Activated naive CD4-positive, alpha-beta T cell treated with anti-CD3 and anti-CD28 coated beads for 36 hours (primary cell): ENCODE measurements at regions not wholly inside any gene's neighbourhood (a gene's known extent, or its start where the extent isn't known, plus 50 kb on each side); places are given as distances from the start of the nearest gene placed in this dataset.

Experiments used
- CTCF ChIA-PET: fragments of 350-600 bp; sonication (Branson Sonifier 250); formaldehyde crosslinking; loops from one replicate; lab custom pipeline; 2021; ENCODE audit warnings: antibody characterized with exemption; lab: Charles Lee
- DNase-seq: peaks from one replicate; pipeline ENCODE4 v3.0.0-alpha.2; 2020
- H3K27ac Mint-ChIP-seq: one replicate; pipeline ENCODE4 v1.8.0; 2021; ENCODE audit warnings: mild to moderate bottlenecking, mixed read lengths
- H3K27me3 Mint-ChIP-seq: one replicate; pipeline ENCODE4 v1.8.0; 2021; ENCODE audit warnings: low read depth, mixed read lengths
- H3K36me3 Mint-ChIP-seq: one replicate; pipeline ENCODE4 v1.8.0; 2021; ENCODE audit warnings: low read depth, mixed read lengths
- H3K4me1 Mint-ChIP-seq: one replicate; pipeline ENCODE4 v1.8.0; 2021; ENCODE audit warnings: low read depth, mixed read lengths
- H3K4me3 Mint-ChIP-seq: one replicate; pipeline ENCODE4 v1.8.0; 2021; ENCODE audit warnings: mild to moderate bottlenecking, moderate library complexity, mixed read lengths
- H3K9me3 Mint-ChIP-seq: one replicate; pipeline ENCODE4 v1.8.0; 2021; ENCODE audit warnings: mixed read lengths
- intact Hi-C: fragments of 100-400 bp; cut with micrococcal nuclease; formaldehyde crosslinking; loops from one replicate; pipeline ENCODE4 v1.15.1; 2023

DNA sequence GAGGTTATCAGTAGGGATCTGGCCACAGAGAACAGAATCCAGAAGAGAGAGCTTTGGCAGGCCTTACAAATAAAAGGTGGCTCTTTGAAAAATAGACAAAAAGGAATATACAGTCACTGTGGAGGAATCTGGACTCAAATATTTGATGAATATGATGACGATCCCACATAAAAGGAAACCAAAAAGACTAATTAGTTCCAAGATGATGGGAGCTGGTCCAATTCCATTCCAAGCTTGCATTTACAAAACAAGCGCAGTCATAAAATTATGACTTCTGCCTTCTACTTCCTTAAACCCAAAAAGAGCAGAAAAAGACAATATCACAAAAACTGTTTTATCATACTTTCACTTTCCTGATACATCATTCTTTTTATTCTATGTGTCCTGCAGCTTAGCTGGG lies 285.8 kb downstream of the DIPK2A start:
- Mint-ChIP-seq H3K4me1 (no peaks in the 10 kb centered on the region), H3K27me3 (peaks cover 23% of the 10 kb centered on the region), H3K9me3 (no peaks in the 10 kb centered on the region), H3K36me3 (no peaks in the 10 kb centered on the region), H3K4me3 (no peak overlapping the region), H3K27ac (no peak overlapping the region)
- DNase-seq, result no peak
- intact Hi-C loops, result no loop called here
- CTCF ChIA-PET, result no interaction called here

DNA sequence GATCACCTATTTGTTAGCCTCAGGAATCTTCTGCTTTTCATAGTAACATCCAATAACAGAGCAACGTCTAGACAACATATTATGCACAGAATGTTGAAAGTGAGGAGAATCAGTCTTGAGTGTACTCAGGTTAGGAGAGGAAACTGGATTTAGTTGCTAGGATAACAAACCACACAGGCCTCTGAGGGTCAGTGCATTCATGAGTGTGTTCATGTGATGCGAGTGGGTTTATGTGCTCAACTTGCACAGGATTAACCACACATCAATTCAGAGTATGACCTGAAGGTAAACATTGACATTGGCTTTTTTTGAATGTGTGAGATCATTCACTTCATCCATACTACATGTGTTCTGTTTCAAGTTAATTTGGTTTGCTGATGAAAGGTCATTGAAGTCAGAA lies 287.6 kb downstream of the DIPK2A start:
- CTCF ChIA-PET, result no interaction called here
- H3K9me3 Mint-ChIP-seq, result no peaks in the 10 kb centered on the region
- H3K4me3 Mint-ChIP-seq, result no peak overlapping the region
- no peaks in the 10 kb centered on the region for H3K36me3 Mint-ChIP-seq
- DNase-seq, result no peak
- H3K27ac Mint-ChIP-seq, result no peak overlapping the region
- H3K27me3 Mint-ChIP-seq, result peaks cover 17% of the 10 kb centered on the region
- intact Hi-C loops, result no loop called here
- H3K4me1 Mint-ChIP-seq, result no peaks in the 10 kb centered on the region

DNA sequence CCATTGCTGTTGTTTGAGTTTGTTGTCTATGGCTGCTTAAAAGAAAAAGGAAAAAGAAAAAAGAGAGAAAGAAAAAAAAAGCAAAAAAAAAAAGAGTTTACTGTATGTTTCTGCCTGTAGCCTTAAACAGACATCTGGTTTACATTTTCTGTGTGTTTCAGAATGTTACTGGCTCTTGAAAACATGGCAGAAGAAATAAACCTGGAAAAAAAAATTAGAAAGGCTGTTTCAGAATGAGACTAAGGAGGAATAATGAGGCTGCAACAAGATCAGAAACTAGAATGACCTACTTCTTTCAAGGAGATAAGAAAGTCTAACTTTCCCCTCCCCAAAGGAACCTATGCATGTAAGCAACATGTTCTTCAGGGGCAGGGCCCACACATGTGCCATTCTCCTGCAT lies 292.1 kb downstream of the DIPK2A start:
- Mint-ChIP-seq H3K27me3 (peaks cover 5% of the 10 kb centered on the region), H3K36me3 (no peaks in the 10 kb centered on the region), H3K4me3 (no peak overlapping the region), H3K4me1 (no peaks in the 10 kb centered on the region), H3K27ac (no peak overlapping the region), H3K9me3 (no peaks in the 10 kb centered on the region)
- DNase-seq, result no peak
- intact Hi-C loops, result no loop called here
- CTCF ChIA-PET, result no interaction called here

DNA sequence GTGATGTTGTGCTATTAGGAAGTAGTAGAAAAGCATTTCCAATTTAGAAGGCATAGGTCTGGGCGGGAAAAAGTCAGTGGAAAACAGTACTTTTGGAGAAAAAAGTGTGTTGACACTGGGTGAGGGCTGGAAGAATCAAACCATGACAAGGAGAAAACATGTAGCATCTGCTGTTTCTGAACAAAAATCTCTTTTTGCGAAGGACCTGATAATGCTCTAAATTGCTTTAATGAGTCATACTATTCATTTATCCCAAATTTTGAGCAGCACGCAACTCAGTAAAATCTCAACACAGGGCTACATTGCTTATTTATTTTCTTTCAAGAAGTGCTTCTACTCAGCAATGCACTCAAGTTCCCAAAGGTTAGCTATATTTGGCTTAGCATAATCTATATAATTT lies 292.7 kb downstream of the DIPK2A start:
- no peaks in the 10 kb centered on the region for H3K36me3 Mint-ChIP-seq
- CTCF ChIA-PET, result no interaction called here
- DNase-seq, result no peak
- H3K27me3 Mint-ChIP-seq, result peaks cover 5% of the 10 kb centered on the region
- no peak overlapping the region for H3K4me3 Mint-ChIP-seq
- no peak overlapping the region for H3K27ac Mint-ChIP-seq
- no peaks in the 10 kb centered on the region for H3K9me3 Mint-ChIP-seq
- intact Hi-C loops, result no loop called here
- H3K4me1 Mint-ChIP-seq, result no peaks in the 10 kb centered on the region

DNA sequence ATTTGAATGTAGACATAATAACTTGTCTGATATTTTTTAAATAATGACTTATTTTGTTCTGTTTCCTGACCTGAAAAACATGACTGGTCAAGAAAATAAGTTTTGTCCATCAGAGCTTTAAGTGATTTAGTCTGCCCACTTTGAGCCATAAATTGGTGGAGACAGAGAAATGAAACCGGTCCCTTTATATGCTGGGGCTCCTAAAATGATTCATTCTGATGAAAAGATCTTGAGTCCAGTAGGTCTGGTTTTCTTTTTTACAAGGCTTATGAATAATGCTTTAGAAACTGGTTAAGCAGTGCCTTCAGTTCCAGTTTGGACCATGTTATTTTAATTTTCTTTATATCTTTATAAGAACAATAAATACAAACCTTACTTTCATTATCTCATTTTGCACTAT lies 293.2 kb downstream of the DIPK2A start:
- H3K36me3 Mint-ChIP-seq, result no peaks in the 10 kb centered on the region
- peaks cover 5% of the 10 kb centered on the region for H3K27me3 Mint-ChIP-seq
- CTCF ChIA-PET, result no interaction called here
- DNase-seq, result no peak
- no peaks in the 10 kb centered on the region for H3K4me1 Mint-ChIP-seq
- H3K9me3 Mint-ChIP-seq, result no peaks in the 10 kb centered on the region
- intact Hi-C loops, result no loop called here
- H3K4me3 Mint-ChIP-seq, result no peak overlapping the region
- H3K27ac Mint-ChIP-seq, result no peak overlapping the region

DNA sequence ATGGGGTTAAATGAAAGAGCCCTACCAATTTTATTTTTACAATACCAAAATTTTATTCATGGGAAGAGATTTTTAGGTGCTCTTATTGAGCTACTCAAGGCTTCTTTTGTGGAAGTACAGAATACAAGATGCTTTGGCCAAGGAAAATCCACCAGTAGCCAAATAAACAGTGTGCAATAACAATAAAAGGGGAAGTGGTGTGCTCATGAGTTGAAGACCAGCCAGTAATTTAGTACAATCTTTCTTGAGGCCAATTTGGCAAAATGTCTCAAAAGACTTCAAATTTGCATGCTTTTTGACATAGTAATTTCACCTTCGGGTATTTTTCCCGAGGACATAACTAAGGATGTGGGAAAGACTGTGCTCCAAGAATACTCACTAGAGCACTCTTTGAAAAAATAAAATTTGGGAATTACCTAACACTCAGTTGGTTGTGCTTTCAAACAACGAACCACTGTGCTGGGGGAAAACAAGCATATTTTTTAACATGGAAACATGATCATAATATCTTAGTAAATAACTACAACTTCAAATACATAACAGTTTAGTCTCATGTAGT lies 294.0 kb downstream of the DIPK2A start:
- intact Hi-C loops, result no loop called here
- Mint-ChIP-seq H3K27ac (no peak overlapping the region), H3K9me3 (no peaks in the 10 kb centered on the region), H3K4me3 (no peak overlapping the region), H3K27me3 (peaks cover under 1% of the 10 kb centered on the region), H3K36me3 (no peaks in the 10 kb centered on the region), H3K4me1 (no peaks in the 10 kb centered on the region)
- CTCF ChIA-PET, result no interaction called here
- DNase-seq, result no peak

DNA sequence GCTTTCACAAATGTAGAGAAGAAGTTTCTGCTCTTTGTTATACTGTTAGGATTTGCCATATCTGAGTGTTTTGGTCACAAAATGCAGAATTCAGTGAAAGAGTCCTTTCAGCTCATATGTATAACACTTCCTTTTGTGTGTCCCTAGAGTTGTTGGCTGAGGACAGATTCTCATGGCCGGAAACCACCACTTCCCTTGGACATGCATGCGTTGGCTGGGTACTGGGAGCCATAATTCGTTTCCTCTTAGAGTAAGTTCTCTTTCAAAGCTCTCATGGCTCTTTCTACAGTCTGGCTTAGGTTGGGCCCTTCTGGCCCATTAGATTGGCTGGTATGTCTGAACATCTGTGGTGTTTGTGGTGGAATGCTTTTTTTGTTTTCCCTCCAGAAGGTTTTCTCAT lies 298.5 kb downstream of the DIPK2A start:
- no peak overlapping the region for H3K4me3 Mint-ChIP-seq
- DNase-seq, result no peak
- H3K36me3 Mint-ChIP-seq, result no peaks in the 10 kb centered on the region
- no peaks in the 10 kb centered on the region for H3K4me1 Mint-ChIP-seq
- no peaks in the 10 kb centered on the region for H3K9me3 Mint-ChIP-seq
- peaks cover 2% of the 10 kb centered on the region for H3K27me3 Mint-ChIP-seq
- CTCF ChIA-PET, result no interaction called here
- intact Hi-C loops, result no loop called here
- H3K27ac Mint-ChIP-seq, result no peak overlapping the region

DNA sequence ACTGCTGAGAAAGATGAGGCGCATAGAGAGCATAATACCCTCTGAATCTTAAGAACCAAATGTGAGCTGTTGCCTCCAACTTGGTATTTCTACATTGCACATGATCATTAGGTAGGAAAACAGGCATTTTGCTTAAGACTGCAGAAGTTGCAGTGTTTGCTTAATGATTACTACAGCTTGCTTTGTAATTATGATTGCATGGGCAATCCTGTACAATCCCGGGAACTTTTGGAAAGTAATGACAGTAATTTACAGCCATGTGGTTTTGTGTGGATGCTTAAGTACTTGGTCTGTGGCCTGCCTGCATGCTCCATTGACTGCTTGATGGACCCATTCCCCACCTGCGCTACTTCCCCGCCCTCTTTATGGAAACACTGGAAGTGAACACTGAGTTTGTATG lies 301.1 kb downstream of the DIPK2A start:
- H3K27me3 Mint-ChIP-seq, result peaks cover 3% of the 10 kb centered on the region

DNA sequence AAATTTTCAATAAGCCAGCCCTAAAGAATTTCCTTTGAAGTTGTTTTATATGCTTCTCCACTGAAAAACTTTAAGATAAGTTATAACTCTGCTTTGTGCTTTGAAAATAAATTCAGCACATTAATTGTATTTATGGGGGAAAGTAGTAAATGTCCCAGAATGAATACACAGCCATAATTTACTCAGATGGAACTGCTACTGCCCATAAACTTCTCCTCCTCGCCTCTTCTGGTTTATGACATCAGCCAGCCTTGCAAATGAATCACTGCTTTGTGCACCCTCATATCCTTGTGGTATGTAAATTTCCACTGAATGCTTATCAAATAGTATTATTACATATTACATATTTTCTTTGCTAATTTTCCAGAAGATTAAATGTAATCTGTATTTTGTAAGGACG lies 302.0 kb downstream of the DIPK2A start:
- Mint-ChIP-seq H3K9me3 (no peaks in the 10 kb centered on the region), H3K27ac (no peak overlapping the region), H3K4me3 (no peak overlapping the region), H3K27me3 (peaks cover 3% of the 10 kb centered on the region), H3K36me3 (no peaks in the 10 kb centered on the region), H3K4me1 (no peaks in the 10 kb centered on the region)
- DNase-seq, result no peak
- intact Hi-C loops, result no loop called here
- CTCF ChIA-PET, result no interaction called here

More for the DNA sequence above, 301.1 kb downstream of the DIPK2A start:
- Mint-ChIP-seq H3K27ac (no peak overlapping the region), H3K4me3 (no peak overlapping the region), H3K9me3 (no peaks in the 10 kb centered on the region), H3K4me1 (no peaks in the 10 kb centered on the region), H3K36me3 (no peaks in the 10 kb centered on the region)
- intact Hi-C loops, result no loop called here
- no peak for DNase-seq
- CTCF ChIA-PET, result no interaction called here

DNA sequence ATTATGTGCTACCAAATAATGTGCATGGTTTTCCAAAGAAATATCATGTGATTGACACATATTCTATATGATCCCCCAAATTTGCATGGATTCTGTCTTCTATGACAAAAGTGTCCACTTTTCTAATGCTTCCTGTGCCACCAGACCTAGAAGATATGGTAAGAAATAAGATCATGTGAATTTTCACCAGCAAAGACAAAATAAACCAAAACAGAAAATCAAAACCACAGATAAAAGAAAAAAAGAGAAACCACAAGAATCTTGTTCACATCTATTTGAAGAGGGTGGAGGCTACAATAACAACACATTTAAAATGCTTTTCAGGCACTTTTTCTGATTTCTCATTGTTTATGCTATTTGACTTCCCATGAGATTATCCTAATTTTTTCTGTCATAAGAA lies 303.4 kb downstream of the DIPK2A start:
- CTCF ChIA-PET, result no interaction called here
- intact Hi-C loops, result no loop called here
- H3K27ac Mint-ChIP-seq, result no peak overlapping the region
- no peak overlapping the region for H3K4me3 Mint-ChIP-seq
- no peaks in the 10 kb centered on the region for H3K4me1 Mint-ChIP-seq
- no peak for DNase-seq
- H3K27me3 Mint-ChIP-seq, result peaks cover 6% of the 10 kb centered on the region
- H3K36me3 Mint-ChIP-seq, result no peaks in the 10 kb centered on the region
- H3K9me3 Mint-ChIP-seq, result no peaks in the 10 kb centered on the region

DNA sequence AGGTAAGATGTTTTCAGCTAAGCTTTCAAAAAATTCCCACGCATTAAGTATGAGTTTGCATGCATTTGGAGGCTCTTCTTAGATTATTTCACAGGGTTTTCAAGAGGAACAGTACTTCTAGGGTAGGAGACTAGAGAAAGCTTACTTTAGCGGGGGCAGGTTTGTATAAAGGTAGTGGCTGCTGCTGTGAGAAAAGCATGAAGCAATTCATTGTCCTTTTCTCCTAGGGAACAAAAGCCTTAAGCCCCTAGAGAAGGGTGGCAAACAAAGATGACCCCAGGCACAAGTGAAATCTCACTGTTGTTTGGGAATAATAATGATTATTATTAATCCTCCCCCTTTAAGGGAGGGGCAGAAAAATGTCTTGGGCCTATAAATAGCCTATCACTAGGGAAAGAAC lies 310.7 kb downstream of the DIPK2A start:
- Mint-ChIP-seq H3K4me1 (no peaks in the 10 kb centered on the region), H3K9me3 (no peaks in the 10 kb centered on the region), H3K36me3 (no peaks in the 10 kb centered on the region), H3K27ac (no peak overlapping the region), H3K4me3 (no peak overlapping the region), H3K27me3 (peaks cover 3% of the 10 kb centered on the region)
- no peak for DNase-seq
- intact Hi-C loops, result no loop called here
- CTCF ChIA-PET, result no interaction called here

DNA sequence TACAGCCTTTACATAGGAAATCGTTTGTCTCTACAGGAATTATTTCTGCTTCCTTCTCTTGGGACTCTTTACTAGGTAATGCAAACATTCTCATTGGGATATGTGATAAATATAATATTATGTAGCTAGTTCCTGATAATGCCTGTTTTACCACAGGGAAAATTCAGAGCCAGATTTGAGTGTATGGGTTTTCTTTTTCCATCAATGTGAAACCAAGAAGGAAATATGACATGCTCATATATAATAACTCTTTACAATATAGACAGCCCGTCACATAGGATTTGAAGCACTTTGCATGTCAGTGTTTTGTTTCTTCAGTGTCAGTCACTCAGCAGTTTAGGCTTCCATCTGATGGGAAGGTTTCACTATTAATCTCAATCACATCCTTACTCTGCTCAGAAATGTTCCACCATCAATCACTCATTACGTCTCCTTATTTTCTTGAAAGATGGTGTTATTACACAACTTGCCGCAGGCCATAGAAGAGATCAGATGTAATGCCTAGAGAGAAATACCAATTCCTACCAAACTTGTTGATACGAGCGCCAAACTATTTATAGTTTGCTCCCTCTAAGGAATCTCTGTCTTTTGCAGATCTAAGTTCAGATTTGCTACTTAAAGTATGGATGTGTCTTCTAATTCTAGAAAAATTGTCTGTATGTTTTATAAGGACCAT lies 314.8 kb downstream of the DIPK2A start:
- no peak overlapping the region for H3K27ac Mint-ChIP-seq
- peaks cover 5% of the 10 kb centered on the region for H3K9me3 Mint-ChIP-seq
- H3K36me3 Mint-ChIP-seq, result no peaks in the 10 kb centered on the region
- H3K4me1 Mint-ChIP-seq, result no peaks in the 10 kb centered on the region
- no peak overlapping the region for H3K4me3 Mint-ChIP-seq
- intact Hi-C loops, result no loop called here
- no peaks in the 10 kb centered on the region for H3K27me3 Mint-ChIP-seq
- CTCF ChIA-PET, result interaction anchor here (0.6 kb wide), 1 partner anchor 150 kb away, joined by 3 read pairs; no protein-coding TSS in a partner anchor
- no peak for DNase-seq

DNA sequence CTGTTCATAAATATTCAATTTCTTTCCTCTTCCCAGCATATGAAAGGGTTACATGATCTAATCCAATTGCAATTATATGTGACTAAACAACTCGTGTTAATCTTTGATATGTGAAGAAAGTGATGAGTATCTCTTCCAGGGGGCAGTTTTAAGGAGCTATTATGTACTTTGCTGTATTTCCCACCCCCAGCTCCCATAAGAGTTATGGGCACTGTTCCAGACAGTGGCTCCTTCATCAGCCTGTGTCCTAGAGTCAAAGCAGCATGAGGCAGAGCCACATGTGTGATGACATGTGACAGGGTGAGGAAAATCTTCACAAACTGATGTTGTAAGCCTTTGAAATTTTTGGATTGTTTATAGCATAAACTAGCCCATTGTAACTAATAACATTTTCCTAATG lies 315.4 kb downstream of the DIPK2A start:
- no peaks in the 10 kb centered on the region for H3K36me3 Mint-ChIP-seq
- H3K27me3 Mint-ChIP-seq, result no peaks in the 10 kb centered on the region
- H3K4me1 Mint-ChIP-seq, result no peaks in the 10 kb centered on the region
- CTCF ChIA-PET, result no interaction called here
- no peak overlapping the region for H3K4me3 Mint-ChIP-seq
- intact Hi-C loops, result no loop called here
- peaks cover 8% of the 10 kb centered on the region for H3K9me3 Mint-ChIP-seq
- DNase-seq, result no peak
- H3K27ac Mint-ChIP-seq, result no peak overlapping the region
